B cell (primary cell): ENCODE measurements at regions not wholly inside any gene's neighbourhood (a gene's known extent, or its start where the extent isn't known, plus 50 kb on each side); places are given as distances from the start of the nearest gene placed in this dataset.

Source experiments
- ATAC-seq: fragments of 200-7000 bp; cut with Tn5 transposase; one replicate; pipeline ENCODE4 v1.10.0; 2021; ENCODE audit warnings: low read depth, mild to moderate bottlenecking, moderate number of reproducible peaks, moderate library complexity
- CTCF ChIA-PET: fragments of 350-600 bp; sonication (Branson Sonifier 250); formaldehyde crosslinking; loops from one replicate; lab custom pipeline; 2021; ENCODE audit warnings: antibody characterized with exemption, inconsistent platforms; lab: Charles Lee
- POLR2A ChIA-PET: fragments of 350-600 bp; sonication (Branson Sonifier 250); formaldehyde crosslinking; loops from one replicate; lab custom pipeline; 2021; ENCODE audit warnings: antibody characterized with exemption; lab: Charles Lee
- DNase-seq: peaks from one replicate; pipeline ENCODE4 v3.0.0; 2013
- H2AFZ ChIP-seq: 2 replicates; pipeline ENCODE4 v1.6.1; 2012; ENCODE audit warnings: mild to moderate bottlenecking, low read depth, low read length; ENCODE audit not compliant: insufficient read depth, poor library complexity, severe bottlenecking
- H3K27ac ChIP-seq, 2 donors: 1 replicate in 1 of 2; 2 replicates in 1 of 2; pipeline ENCODE4 v1.5.1; 2012 to 2013; ENCODE audit warnings: low read length in 2 of 2, mild to moderate bottlenecking in 2 of 2, moderate library complexity in 1 of 2
- H3K27me3 ChIP-seq, 4 experiments: fragments of 200-600 bp in 1 of 4; sonication (generic) in 1 of 4; replicated peaks in 1 of 4; 1 replicate in 2 of 4; 2 replicates in 2 of 4; pipeline versions ENCODE4 v1.6.1 to v1.7.0; 2013 to 2016; ENCODE audit warnings: low read length in 3 of 4, mild to moderate bottlenecking in 2 of 4, mixed read lengths in 1 of 4, moderate library complexity in 1 of 4; ENCODE audit not compliant: insufficient read depth in 4 of 4, control insufficient read depth in 3 of 4; ENCODE audit errors: control extremely low read depth in 1 of 4
- H3K36me3 ChIP-seq, 2 experiments: replicated peaks in 1 of 2; 1 replicate in 1 of 2; 2 replicates in 1 of 2; pipeline versions ENCODE4 v1.6.1 to v1.7.1; 2013; ENCODE audit warnings: low read length in 1 of 2; ENCODE audit not compliant: insufficient read depth in 2 of 2, control insufficient read depth in 1 of 2; ENCODE audit errors: control extremely low read depth in 1 of 2, extremely low read depth in 1 of 2
- H3K4me1 ChIP-seq, 2 donors: fragments of 200-600 bp in 1 of 2; sonication (generic) in 1 of 2; 1 replicate in 1 of 2; 2 replicates in 1 of 2; pipeline versions ENCODE4 v1.5.1 to v1.6.1; 2013 to 2017; ENCODE audit warnings: low read length in 2 of 2; ENCODE audit not compliant: control insufficient read depth in 2 of 2, insufficient read depth in 2 of 2
- H3K4me2 ChIP-seq: replicated peaks from 2 replicates; pipeline ENCODE3; 2012; ENCODE audit warnings: mild to moderate bottlenecking, low read depth, low read length; ENCODE audit not compliant: poor library complexity, severe bottlenecking
- H3K4me3 ChIP-seq, 5 experiments: fragments of 200-600 bp in 1 of 5; sonication (generic) in 1 of 5; 1 replicate in 3 of 5; 2 replicates in 2 of 5; pipeline versions ENCODE4 v1.5.1 to v1.7.0; 2011 to 2016; ENCODE audit warnings: low read length in 4 of 5, mild to moderate bottlenecking in 4 of 5, low read depth in 2 of 5, control low read depth in 1 of 5, moderate library complexity in 1 of 5; ENCODE audit not compliant: insufficient read depth in 1 of 5; ENCODE audit errors: control extremely low read depth in 1 of 5, extremely low read depth in 1 of 5
- H3K79me2 ChIP-seq: fragments of 200-600 bp; sonication (generic); one replicate; pipeline ENCODE4 v1.6.0; 2016; ENCODE audit warnings: low read length; ENCODE audit not compliant: control insufficient read depth, insufficient read depth
- H3K9ac ChIP-seq: fragments of 200-600 bp; sonication (generic); 2 replicates; pipeline ENCODE4 v1.6.1; 2017; ENCODE audit warnings: mild to moderate bottlenecking, low read length, moderate library complexity
- H3K9me3 ChIP-seq, 3 donors: one replicate each; pipeline versions ENCODE4 v1.6.1 to v1.7.1; 2013; ENCODE audit warnings: low read length in 2 of 3; ENCODE audit not compliant: control insufficient read depth in 2 of 3, insufficient read depth in 1 of 3; ENCODE audit errors: control extremely low read depth in 1 of 3
- H4K20me1 ChIP-seq: 2 replicates; pipeline ENCODE4 v1.6.0; 2012; ENCODE audit warnings: mild to moderate bottlenecking, low read length; ENCODE audit not compliant: insufficient read depth, control insufficient read depth, poor library complexity, severe bottlenecking
- H3K27ac Mint-ChIP-seq: one replicate; pipeline ENCODE4 v1.8.0; 2021; ENCODE audit warnings: mixed read lengths
- H3K27me3 Mint-ChIP-seq: one replicate; pipeline ENCODE4 v1.8.0; 2021; ENCODE audit warnings: mixed read lengths
- H3K4me1 Mint-ChIP-seq: one replicate; pipeline ENCODE4 v1.8.0; 2021; ENCODE audit warnings: mixed read lengths
- H3K4me3 Mint-ChIP-seq: one replicate; pipeline ENCODE4 v1.8.0; 2021; ENCODE audit warnings: mixed read lengths
- H3K9me3 Mint-ChIP-seq: one replicate; pipeline ENCODE4 v1.8.0; 2022; ENCODE audit warnings: mixed read lengths; ENCODE audit not compliant: insufficient read depth
- CTCF ChIP-seq: fragments of 200-600 bp; IDR thresholded peaks from one replicate; pipeline ENCODE4 v1.8.0; 2022; ENCODE audit warnings: antibody characterized with exemption, mild to moderate bottlenecking
- EZH2 ChIP-seq: IDR thresholded peaks from 2 replicates; pipeline ENCODE4 v1.6.1; 2012; ENCODE audit warnings: borderline replicate concordance, low read depth, mild to moderate bottlenecking, moderate library complexity, low read length; ENCODE audit not compliant: insufficient read depth, poor library complexity, severe bottlenecking
- WGBS: methylation state at CpG from one replicate; pipeline ENCODE4 v1.1.5; 2013; ENCODE audit warnings: missing lambda C conversion rate; ENCODE audit not compliant: insufficient coverage; 5-methylcytosine and 5-hydroxymethylcytosine counted together
- intact Hi-C: fragments of 100-400 bp; cut with micrococcal nuclease; formaldehyde crosslinking; loops from one replicate; pipeline ENCODE4 v1.10.0; 2022

- intact Hi-C loops, result no loop called here
- CTCF ChIA-PET, result no interaction called here
- no peak overlapping the region for H3K4me3 Mint-ChIP-seq
- Histone ChIP-seq H3K4me1 (no peaks in the 10 kb centered on the region), H3K79me2 (no peaks in the 10 kb centered on the region), H3K27ac (no peak overlapping the region), H3K4me3 (no peak overlapping the region), H3K4me2 (no peak overlapping the region), H3K9me3 (no peaks in the 10 kb centered on the region), H3K9ac (no peak overlapping the region), H3K27me3 (no peaks in the 10 kb centered on the region), H4K20me1 (no peaks in the 10 kb centered on the region), H3K36me3 (no peaks in the 10 kb centered on the region), H2AFZ (no peak overlapping the region)
- DNase-seq, result no peak
- H3K27me3 Mint-ChIP-seq, result no peaks in the 10 kb centered on the region
- no peaks in the 10 kb centered on the region for H3K4me1 Mint-ChIP-seq
- 94% methylated on average over 1 of the region's 1 CpG for WGBS
- POLR2A ChIA-PET, result no interaction called here
- no peak overlapping the region for H3K27ac Mint-ChIP-seq
- TF ChIP-seq CTCF (no peak), EZH2 (no peak)
- ATAC-seq, result no peak
- H3K9me3 Mint-ChIP-seq, result no peaks in the 10 kb centered on the region
Measured at GRCh38 chr6:49328051-49328744, 134.9 kb downstream of the MMUT start.

- no peaks in the 10 kb centered on the region for H3K4me1 ChIP-seq
- no peaks in the 10 kb centered on the region for H3K9me3 ChIP-seq
- WGBS, result no CpG with 5 or more reads among the region's 2 CpGs
- TF ChIP-seq CTCF (no peak), EZH2 (no peak)
- Mint-ChIP-seq H3K4me1 (no peaks in the 10 kb centered on the region), H3K27ac (no peak overlapping the region), H3K27me3 (no peaks in the 10 kb centered on the region), H3K9me3 (no peaks in the 10 kb centered on the region), H3K4me3 (no peak overlapping the region)
- intact Hi-C loops, result no loop called here
- ChIA-PET POLR2A (no interaction called here), CTCF (no interaction called here)
- H3K27ac ChIP-seq, result no peak overlapping the region
- no peaks in the 10 kb centered on the region for H4K20me1 ChIP-seq
- H3K36me3 ChIP-seq, result no peaks in the 10 kb centered on the region
- H2AFZ ChIP-seq, result no peak overlapping the region
- no peak for ATAC-seq
- H3K4me2 ChIP-seq, result no peak overlapping the region
- H3K9ac ChIP-seq, result no peak overlapping the region
- H3K27me3 ChIP-seq, result no peaks in the 10 kb centered on the region
- no peak overlapping the region for H3K4me3 ChIP-seq
- no peak for DNase-seq
- H3K79me2 ChIP-seq, result no peaks in the 10 kb centered on the region
Measured at GRCh38 chr6:49327571-49327970, 135.5 kb downstream of the MMUT start.
